Mesodermal cell (in vitro differentiated cells): ENCODE measurements at regions not wholly inside any gene's neighbourhood (a gene's known extent, or its start where the extent isn't known, plus 50 kb on each side); places are given as distances from the start of the nearest gene placed in this dataset.

ENCODE experiments used
- H3K27ac ChIP-seq: 2 replicates; pipeline ENCODE4 v1.7.0; 2013; ENCODE audit warnings: mild to moderate bottlenecking, low read depth, low read length, moderate library complexity; ENCODE audit not compliant: severe bottlenecking
- H3K36me3 ChIP-seq: 2 replicates; pipeline ENCODE4 v1.7.1; 2013; ENCODE audit warnings: mild to moderate bottlenecking, low read length, moderate library complexity; ENCODE audit not compliant: control insufficient read depth, insufficient read depth
- H3K4me1 ChIP-seq: one replicate; pipeline ENCODE4 v1.7.1; 2013; ENCODE audit warnings: mild to moderate bottlenecking, low read length; ENCODE audit not compliant: insufficient read depth, control insufficient read depth, poor library complexity, severe bottlenecking
- H3K4me3 ChIP-seq: 2 replicates; pipeline ENCODE4 v1.7.0; 2013; ENCODE audit warnings: low read length, control low read depth, mild to moderate bottlenecking; ENCODE audit not compliant: insufficient read depth, poor library complexity, severe bottlenecking; ENCODE audit errors: extremely low read depth
- H3K9me3 ChIP-seq: 2 replicates; pipeline ENCODE4 v1.7.1; 2013; ENCODE audit warnings: mild to moderate bottlenecking, low read length, moderate library complexity; ENCODE audit not compliant: control insufficient read depth
- WGBS, 2 experiments: methylation state at CpG; one replicate each; pipeline ENCODE4 v1.1.5; 2013; ENCODE audit warnings: missing lambda C conversion rate in 2 of 2; ENCODE audit not compliant: insufficient coverage in 2 of 2; 5-methylcytosine and 5-hydroxymethylcytosine counted together

GRCh38 chr9:86534572-86535258 is 180.5 kb upstream of the TUT7 start:
- 90 to 100% methylated on average over 2 of the region's 4 CpGs for WGBS, 2 experiments
- Histone ChIP-seq H3K36me3 (no peaks in the 10 kb centered on the region), H3K4me1 (no peaks in the 10 kb centered on the region), H3K27ac (no peak overlapping the region), H3K4me3 (no peak overlapping the region), H3K9me3 (no peaks in the 10 kb centered on the region)

- Histone ChIP-seq H3K9me3 (no peaks in the 10 kb centered on the region), H3K4me1 (no peaks in the 10 kb centered on the region), H3K27ac (no peak overlapping the region), H3K36me3 (no peaks in the 10 kb centered on the region), H3K4me3 (no peak overlapping the region)
- 86% methylated on average over 1 of the region's 4 CpGs; no CpG with 5 or more reads in 1 of the 2 experiments for WGBS, 2 experiments
Measured at GRCh38 chr9:86531971-86532640, 177.9 kb upstream of the TUT7 start.

- Histone ChIP-seq H3K36me3 (no peaks in the 10 kb centered on the region), H3K4me1 (no peaks in the 10 kb centered on the region), H3K9me3 (no peaks in the 10 kb centered on the region), H3K4me3 (no peak overlapping the region), H3K27ac (no peak overlapping the region)
- WGBS, 2 experiments = 81 to 86% methylated on average over 3 to 5 of the region's 6 CpGs
Measured at GRCh38 chr9:86531273-86531970, 177.2 kb upstream of the TUT7 start.

GRCh38 chr9:86529496-86530275 is 175.5 kb upstream of the TUT7 start:
- no peaks in the 10 kb centered on the region for H3K4me1 ChIP-seq
- no peaks in the 10 kb centered on the region for H3K36me3 ChIP-seq
- WGBS, 2 experiments = 73 to 75% methylated on average over 1 of the region's 4 CpGs
- no peak overlapping the region for H3K4me3 ChIP-seq
- H3K27ac ChIP-seq = no peak overlapping the region
- H3K9me3 ChIP-seq = no peaks in the 10 kb centered on the region

GRCh38 chr9:86526021-86526420 is 171.8 kb upstream of the TUT7 start:
- H3K9me3 ChIP-seq = no peaks in the 10 kb centered on the region
- no peak overlapping the region for H3K27ac ChIP-seq
- 76 to 91% methylated on average over 4 to 5 of the region's 6 CpGs for WGBS, 2 experiments
- no peak overlapping the region for H3K4me3 ChIP-seq
- H3K36me3 ChIP-seq = no peaks in the 10 kb centered on the region
- H3K4me1 ChIP-seq = no peaks in the 10 kb centered on the region

GRCh38 chr9:86525182-86525581 is 171.0 kb upstream of the TUT7 start:
- H3K27ac ChIP-seq = no peak overlapping the region
- no peaks in the 10 kb centered on the region for H3K4me1 ChIP-seq
- no peaks in the 10 kb centered on the region for H3K36me3 ChIP-seq
- H3K4me3 ChIP-seq = no peak overlapping the region
- WGBS, 2 experiments = 87 to 95% methylated on average over 3 of the region's 5 CpGs
- no peaks in the 10 kb centered on the region for H3K9me3 ChIP-seq

GRCh38 chr9:86521977-86522376 is 167.8 kb upstream of the TUT7 start:
- Histone ChIP-seq H3K4me1 (no peaks in the 10 kb centered on the region), H3K36me3 (no peaks in the 10 kb centered on the region), H3K27ac (no peak overlapping the region), H3K9me3 (no peaks in the 10 kb centered on the region), H3K4me3 (no peak overlapping the region)
- WGBS, 2 experiments = 95 to 97% methylated on average over 3 to 4 of the region's 5 CpGs

- no peaks in the 10 kb centered on the region for H3K36me3 ChIP-seq
- WGBS, 2 experiments = 87 to 100% methylated on average over 2 to 3 of the region's 4 CpGs
- no peaks in the 10 kb centered on the region for H3K4me1 ChIP-seq
- H3K4me3 ChIP-seq = no peak overlapping the region
- H3K9me3 ChIP-seq = no peaks in the 10 kb centered on the region
- H3K27ac ChIP-seq = no peak overlapping the region
Measured at GRCh38 chr9:86521322-86521721, 167.1 kb upstream of the TUT7 start.

- Histone ChIP-seq H3K9me3 (no peaks in the 10 kb centered on the region), H3K4me1 (no peaks in the 10 kb centered on the region), H3K4me3 (no peak overlapping the region), H3K36me3 (no peaks in the 10 kb centered on the region), H3K27ac (no peak overlapping the region)
Measured at GRCh38 chr9:86519066-86519615, 164.9 kb upstream of the TUT7 start.

GRCh38 chr9:86517475-86517874 is 163.3 kb upstream of the TUT7 start:
- no peak overlapping the region for H3K27ac ChIP-seq
- H3K4me1 ChIP-seq = no peaks in the 10 kb centered on the region
- WGBS, 2 experiments = no CpG with 5 or more reads among the region's 1 CpG
- H3K36me3 ChIP-seq = no peaks in the 10 kb centered on the region
- H3K9me3 ChIP-seq = no peaks in the 10 kb centered on the region
- no peak overlapping the region for H3K4me3 ChIP-seq
